ENCODE measurements at regions not wholly inside any gene's neighbourhood (a gene's known extent, or its start where the extent isn't known, plus 50 kb on each side); places are given as distances from the start of the nearest gene placed in this dataset.

GRCh38 chr5:130278136-130278535 is 373.9 kb downstream of the CHSY3 start:
- H3K9ac ChIP-seq (ENCODE audit: low read length): no peak overlapping the region
- TF ChIP-seq EZH2 (IDR thresholded peaks at IDR 0.05; ENCODE audit: borderline replicate concordance, low read length): no peak
- TF ChIP-seq CTCF (IDR thresholded peaks at IDR 0.05; ENCODE audit: low read length): no peak
- H4K20me1 ChIP-seq (ENCODE audit: insufficient read depth, low read length): no peaks in the 10 kb centered on the region
- H3K79me2 ChIP-seq (ENCODE audit: insufficient read depth, low read length): no peaks in the 10 kb centered on the region
- H2AFZ ChIP-seq (ENCODE audit: low read length): no peak overlapping the region
- H3K9me2 ChIP-seq (ENCODE audit: low read depth, low read length): no peaks in the 10 kb centered on the region
- no peaks in the 10 kb centered on the region for H3F3A ChIP-seq (ENCODE audit: insufficient read depth, low read length)
- no peak overlapping the region for H3K27ac ChIP-seq (ENCODE audit: low read depth, low read length, poor library complexity, severe bottlenecking)
- H3K4me1 ChIP-seq (ENCODE audit: insufficient read depth, low read length, severe bottlenecking): no peaks in the 10 kb centered on the region
- H3K27me3 ChIP-seq (ENCODE audit: insufficient read depth, low read length): no peaks in the 10 kb centered on the region
- H3K4me3 ChIP-seq (ENCODE audit: low read depth, low read length, poor library complexity, severe bottlenecking): no peak overlapping the region
- no peaks in the 10 kb centered on the region for H3K9me3 ChIP-seq (ENCODE audit: low read length)
- no peak overlapping the region for H3K4me2 ChIP-seq (ENCODE audit: low read length)
- no peaks in the 10 kb centered on the region for H3K36me3 ChIP-seq (ENCODE audit: insufficient read depth, low read length)

GRCh38 chr5:130277522-130277921 is 373.3 kb downstream of the CHSY3 start:
- no peak overlapping the region for H3K9ac ChIP-seq (ENCODE audit: low read length)
- H3K9me2 ChIP-seq (ENCODE audit: low read depth, low read length): no peaks in the 10 kb centered on the region
- H2AFZ ChIP-seq (ENCODE audit: low read length): no peak overlapping the region
- H3K4me3 ChIP-seq (ENCODE audit: low read depth, low read length, poor library complexity, severe bottlenecking): no peak overlapping the region
- H3K36me3 ChIP-seq (ENCODE audit: insufficient read depth, low read length): no peaks in the 10 kb centered on the region
- no peak overlapping the region for H3K27ac ChIP-seq (ENCODE audit: low read depth, low read length, poor library complexity, severe bottlenecking)
- no peaks in the 10 kb centered on the region for H3K9me3 ChIP-seq (ENCODE audit: low read length)
- H3K4me2 ChIP-seq (ENCODE audit: low read length): no peak overlapping the region
- H3K79me2 ChIP-seq (ENCODE audit: insufficient read depth, low read length): no peaks in the 10 kb centered on the region
- no peaks in the 10 kb centered on the region for H3K4me1 ChIP-seq (ENCODE audit: insufficient read depth, low read length, severe bottlenecking)
- TF ChIP-seq CTCF (IDR thresholded peaks at IDR 0.05; ENCODE audit: low read length) (no peak), EZH2 (IDR thresholded peaks at IDR 0.05; ENCODE audit: borderline replicate concordance, low read length) (no peak)
- no peaks in the 10 kb centered on the region for H3F3A ChIP-seq (ENCODE audit: insufficient read depth, low read length)
- H3K27me3 ChIP-seq (ENCODE audit: insufficient read depth, low read length): no peaks in the 10 kb centered on the region
- H4K20me1 ChIP-seq (ENCODE audit: insufficient read depth, low read length): no peaks in the 10 kb centered on the region

- H3K4me3 ChIP-seq (ENCODE audit: low read depth, low read length, poor library complexity, severe bottlenecking): no peak overlapping the region
- H3K9me3 ChIP-seq (ENCODE audit: low read length): no peaks in the 10 kb centered on the region
- H4K20me1 ChIP-seq (ENCODE audit: insufficient read depth, low read length): no peaks in the 10 kb centered on the region
- H3F3A ChIP-seq (ENCODE audit: insufficient read depth, low read length): no peaks in the 10 kb centered on the region
- no peaks in the 10 kb centered on the region for H3K79me2 ChIP-seq (ENCODE audit: insufficient read depth, low read length)
- no peak overlapping the region for H3K9ac ChIP-seq (ENCODE audit: low read length)
- no peaks in the 10 kb centered on the region for H3K4me1 ChIP-seq (ENCODE audit: insufficient read depth, low read length, severe bottlenecking)
- TF ChIP-seq EZH2 (IDR thresholded peaks at IDR 0.05; ENCODE audit: borderline replicate concordance, low read length) (no peak), CTCF (IDR thresholded peaks at IDR 0.05; ENCODE audit: low read length) (no peak)
- no peak overlapping the region for H2AFZ ChIP-seq (ENCODE audit: low read length)
- no peak overlapping the region for H3K27ac ChIP-seq (ENCODE audit: low read depth, low read length, poor library complexity, severe bottlenecking)
- H3K4me2 ChIP-seq (ENCODE audit: low read length): no peak overlapping the region
- no peaks in the 10 kb centered on the region for H3K36me3 ChIP-seq (ENCODE audit: insufficient read depth, low read length)
- no peaks in the 10 kb centered on the region for H3K27me3 ChIP-seq (ENCODE audit: insufficient read depth, low read length)
- no peaks in the 10 kb centered on the region for H3K9me2 ChIP-seq (ENCODE audit: low read depth, low read length)
These were observed 372.7 kb downstream of the CHSY3 start for GRCh38 chr5:130277002-130277401.
